ENCODE measurements at regions not wholly inside any gene's neighbourhood (a gene's known extent, or its start where the extent isn't known, plus 50 kb on each side); places are given as distances from the start of the nearest gene placed in this dataset.

DNA sequence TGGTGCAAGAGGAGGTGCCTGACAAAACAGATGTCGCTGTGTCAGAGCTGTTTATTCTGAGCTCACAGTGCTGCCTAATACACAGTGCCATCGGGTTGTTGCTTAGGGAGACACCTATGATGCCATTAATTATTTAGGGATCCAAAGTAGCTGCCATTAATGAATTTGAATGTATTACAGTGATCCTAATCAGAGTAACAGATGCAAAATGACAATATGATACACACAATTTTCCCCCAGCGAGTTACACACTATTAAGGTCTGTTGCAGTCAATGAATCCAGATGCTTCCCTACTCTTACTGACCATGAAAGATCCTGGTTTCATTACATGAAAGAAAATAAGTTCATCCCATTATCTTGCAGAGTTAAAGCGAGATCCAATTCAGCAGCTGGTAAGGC lies 91.3 kb downstream of the RWDD3 start:
- TF ChIP-seq, protein P1, sequence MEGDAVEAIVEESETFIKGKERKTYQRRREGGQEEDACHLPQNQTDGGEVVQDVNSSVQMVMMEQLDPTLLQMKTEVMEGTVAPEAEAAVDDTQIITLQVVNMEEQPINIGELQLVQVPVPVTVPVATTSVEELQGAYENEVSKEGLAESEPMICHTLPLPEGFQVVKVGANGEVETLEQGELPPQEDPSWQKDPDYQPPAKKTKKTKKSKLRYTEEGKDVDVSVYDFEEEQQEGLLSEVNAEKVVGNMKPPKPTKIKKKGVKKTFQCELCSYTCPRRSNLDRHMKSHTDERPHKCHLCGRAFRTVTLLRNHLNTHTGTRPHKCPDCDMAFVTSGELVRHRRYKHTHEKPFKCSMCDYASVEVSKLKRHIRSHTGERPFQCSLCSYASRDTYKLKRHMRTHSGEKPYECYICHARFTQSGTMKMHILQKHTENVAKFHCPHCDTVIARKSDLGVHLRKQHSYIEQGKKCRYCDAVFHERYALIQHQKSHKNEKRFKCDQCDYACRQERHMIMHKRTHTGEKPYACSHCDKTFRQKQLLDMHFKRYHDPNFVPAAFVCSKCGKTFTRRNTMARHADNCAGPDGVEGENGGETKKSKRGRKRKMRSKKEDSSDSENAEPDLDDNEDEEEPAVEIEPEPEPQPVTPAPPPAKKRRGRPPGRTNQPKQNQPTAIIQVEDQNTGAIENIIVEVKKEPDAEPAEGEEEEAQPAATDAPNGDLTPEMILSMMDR (IDR thresholded peaks at IDR 0.05; ENCODE audit: insufficient read depth, low read depth, low read length): no peak
- no peak for TF ChIP-seq EZH2 (IDR thresholded peaks at IDR 0.05; ENCODE audit: insufficient read depth, low read length)

Data from astrocyte (in vitro differentiated cells and primary cell).